ENCODE measurements at regions not wholly inside any gene's neighbourhood (a gene's known extent, or its start where the extent isn't known, plus 50 kb on each side); places are given as distances from the start of the nearest gene placed in this dataset.

- TF ChIP-seq CTCF (IDR thresholded peaks at IDR 0.05) = no peak
These were observed 57.1 kb upstream of the MFGE8 start for GRCh38 chr15:88970232-88970631.

- TF ChIP-seq CTCF (IDR thresholded peaks at IDR 0.05) = no peak
These were observed 61.2 kb upstream of the MFGE8 start for GRCh38 chr15:88974392-88974791.

GRCh38 chr15:88975891-88976290, 62.7 kb upstream of the MFGE8 start:
- no peak for TF ChIP-seq CTCF (IDR thresholded peaks at IDR 0.05)

GRCh38 chr15:88976656-88977055, 63.5 kb upstream of the MFGE8 start:
- TF ChIP-seq CTCF (IDR thresholded peaks at IDR 0.05) = no peak

GRCh38 chr15:88979674-88980073, 66.5 kb upstream of the MFGE8 start:
- TF ChIP-seq CTCF (IDR thresholded peaks at IDR 0.05) = no peak

GRCh38 chr15:88980498-88980897, 67.3 kb upstream of the MFGE8 start:
- no peak for TF ChIP-seq CTCF (IDR thresholded peaks at IDR 0.05)

- TF ChIP-seq CTCF (IDR thresholded peaks at IDR 0.05) = no peak
These were observed 68.4 kb upstream of the MFGE8 start for GRCh38 chr15:88981244-88982215.
